NCI-H446 treated with DMSO at 0.1 percent for 48 hours (cell line): ENCODE measurements at regions not wholly inside any gene's neighbourhood (a gene's known extent, or its start where the extent isn't known, plus 50 kb on each side); places are given as distances from the start of the nearest gene placed in this dataset.

Experiments used
- DNase-seq: peaks from one replicate; lab custom pipeline; 2025; lab: John Stamatoyannopoulos, UW

- DNase-seq: no peak
Observed at GRCh38 chr3:161800985-161801559, 304.5 kb downstream of the OTOL1 start.

GRCh38 chr3:161818106-161818505, 321.5 kb downstream of the OTOL1 start:
- no peak for DNase-seq

GRCh38 chr3:161821591-161821990, 325.0 kb downstream of the OTOL1 start:
- no peak for DNase-seq

- no peak for DNase-seq
Observed at GRCh38 chr3:161822291-161822690, 325.7 kb downstream of the OTOL1 start.

GRCh38 chr3:161823910-161824309, 327.3 kb downstream of the OTOL1 start:
- no peak for DNase-seq

GRCh38 chr3:161838021-161838420, 341.4 kb downstream of the OTOL1 start:
- DNase-seq: no peak

GRCh38 chr3:161848376-161848775, 351.8 kb downstream of the OTOL1 start:
- DNase-seq: no peak

- peak; percentile 8 for DNase-seq
Observed at GRCh38 chr3:161851941-161852566, 355.4 kb downstream of the OTOL1 start.

GRCh38 chr3:161852744-161853143, 356.1 kb downstream of the OTOL1 start:
- DNase-seq: no peak

- DNase-seq: no peak
Observed at GRCh38 chr3:161854232-161854771, 357.7 kb downstream of the OTOL1 start.

GRCh38 chr3:161859057-161859456, 362.4 kb downstream of the OTOL1 start:
- DNase-seq: no peak

- DNase-seq: no peak
Observed at GRCh38 chr3:161859865-161860450, 363.4 kb downstream of the OTOL1 start.

- no peak for DNase-seq
Observed at GRCh38 chr3:161863775-161864174, 367.2 kb downstream of the OTOL1 start.

GRCh38 chr3:161866176-161866575, 369.6 kb downstream of the OTOL1 start:
- DNase-seq: no peak

- DNase-seq: no peak
Observed at GRCh38 chr3:161875483-161875882, 378.9 kb downstream of the OTOL1 start.

- no peak for DNase-seq
Observed at GRCh38 chr3:161879470-161879869, 382.9 kb downstream of the OTOL1 start.

GRCh38 chr3:161884830-161885229, 388.2 kb downstream of the OTOL1 start:
- no peak for DNase-seq

GRCh38 chr3:161890147-161890625, 393.6 kb downstream of the OTOL1 start:
- DNase-seq: no peak

- DNase-seq: no peak
Observed at GRCh38 chr3:161893972-161894371, 397.4 kb downstream of the OTOL1 start.

GRCh38 chr3:161894657-161895056, 398.0 kb downstream of the OTOL1 start:
- no peak for DNase-seq

- DNase-seq: no peak
Observed at GRCh38 chr3:161905520-161906132, 409.0 kb downstream of the OTOL1 start.

- no peak for DNase-seq
Observed at GRCh38 chr3:161913786-161914389, 417.3 kb downstream of the OTOL1 start.
